AG04449 (cell line): ENCODE measurements at regions not wholly inside any gene's neighbourhood (a gene's known extent, or its start where the extent isn't known, plus 50 kb on each side); places are given as distances from the start of the nearest gene placed in this dataset.
A peak's percentile ranks its signal among the peaks of the same experiment; 100 is the strongest.

ENCODE experiments used
- CTCF ChIA-PET: fragments of 350-600 bp; formaldehyde crosslinking; extraction: SDS; loops from one replicate; lab custom pipeline; 2021; ENCODE audit warnings: antibody characterized with exemption; lab: Yijun Ruan, JAX
- POLR2A ChIA-PET: fragments of 400-600, 350-600 bp; formaldehyde crosslinking; extraction: SDS; loops from one replicate; lab custom pipeline; 2020; ENCODE audit warnings: antibody characterized with exemption, inconsistent platforms; lab: Yijun Ruan, JAX
- DNase-seq: peaks from one replicate; pipeline ENCODE4 v3.0.0-alpha.2; 2010; ENCODE audit warnings: low read depth, low spot score
- H3K4me3 ChIP-seq: 2 replicates; pipeline ENCODE4 v1.5.1; 2011; ENCODE audit warnings: low read depth, mild to moderate bottlenecking, control low read depth, low read length
- TF ChIP-seq, protein P1 (sequence below): IDR thresholded peaks from one replicate; pipeline ENCODE4 v1.5.1; 2011; ENCODE audit warnings: mild to moderate bottlenecking, moderate library complexity, low read length, control low read depth, inconsistent platforms; ENCODE audit not compliant: insufficient read depth; ENCODE audit errors: missing control alignments

DNA sequence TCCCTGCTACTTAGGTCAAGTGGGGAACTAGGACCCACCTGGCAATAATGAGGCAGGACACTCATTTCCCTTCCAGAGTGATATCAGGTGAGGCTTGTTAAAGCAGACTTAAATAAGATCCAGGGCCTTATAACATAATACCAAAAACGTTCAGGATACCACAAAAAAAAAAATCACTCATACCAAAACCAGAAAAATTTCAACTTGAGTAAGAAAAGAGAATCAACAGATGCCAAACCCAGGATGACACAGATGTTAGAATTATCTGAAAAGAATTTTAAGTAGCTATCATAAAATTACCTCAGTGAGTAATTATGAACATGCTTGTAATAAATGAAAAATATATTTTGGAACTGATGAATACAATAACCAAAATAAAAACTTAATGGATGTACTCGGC, 255.6 kb upstream of the OSR1 start:
- ChIA-PET POLR2A (no interaction called here), CTCF (interaction anchor here (1.0 kb wide), 1 partner anchor 8 kb away, joined by 3 read pairs; no protein-coding TSS in a partner anchor)
- H3K4me3 ChIP-seq = no peak overlapping the region
- no peak for DNase-seq
- TF ChIP-seq, protein P1, sequence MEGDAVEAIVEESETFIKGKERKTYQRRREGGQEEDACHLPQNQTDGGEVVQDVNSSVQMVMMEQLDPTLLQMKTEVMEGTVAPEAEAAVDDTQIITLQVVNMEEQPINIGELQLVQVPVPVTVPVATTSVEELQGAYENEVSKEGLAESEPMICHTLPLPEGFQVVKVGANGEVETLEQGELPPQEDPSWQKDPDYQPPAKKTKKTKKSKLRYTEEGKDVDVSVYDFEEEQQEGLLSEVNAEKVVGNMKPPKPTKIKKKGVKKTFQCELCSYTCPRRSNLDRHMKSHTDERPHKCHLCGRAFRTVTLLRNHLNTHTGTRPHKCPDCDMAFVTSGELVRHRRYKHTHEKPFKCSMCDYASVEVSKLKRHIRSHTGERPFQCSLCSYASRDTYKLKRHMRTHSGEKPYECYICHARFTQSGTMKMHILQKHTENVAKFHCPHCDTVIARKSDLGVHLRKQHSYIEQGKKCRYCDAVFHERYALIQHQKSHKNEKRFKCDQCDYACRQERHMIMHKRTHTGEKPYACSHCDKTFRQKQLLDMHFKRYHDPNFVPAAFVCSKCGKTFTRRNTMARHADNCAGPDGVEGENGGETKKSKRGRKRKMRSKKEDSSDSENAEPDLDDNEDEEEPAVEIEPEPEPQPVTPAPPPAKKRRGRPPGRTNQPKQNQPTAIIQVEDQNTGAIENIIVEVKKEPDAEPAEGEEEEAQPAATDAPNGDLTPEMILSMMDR = no peak

DNA sequence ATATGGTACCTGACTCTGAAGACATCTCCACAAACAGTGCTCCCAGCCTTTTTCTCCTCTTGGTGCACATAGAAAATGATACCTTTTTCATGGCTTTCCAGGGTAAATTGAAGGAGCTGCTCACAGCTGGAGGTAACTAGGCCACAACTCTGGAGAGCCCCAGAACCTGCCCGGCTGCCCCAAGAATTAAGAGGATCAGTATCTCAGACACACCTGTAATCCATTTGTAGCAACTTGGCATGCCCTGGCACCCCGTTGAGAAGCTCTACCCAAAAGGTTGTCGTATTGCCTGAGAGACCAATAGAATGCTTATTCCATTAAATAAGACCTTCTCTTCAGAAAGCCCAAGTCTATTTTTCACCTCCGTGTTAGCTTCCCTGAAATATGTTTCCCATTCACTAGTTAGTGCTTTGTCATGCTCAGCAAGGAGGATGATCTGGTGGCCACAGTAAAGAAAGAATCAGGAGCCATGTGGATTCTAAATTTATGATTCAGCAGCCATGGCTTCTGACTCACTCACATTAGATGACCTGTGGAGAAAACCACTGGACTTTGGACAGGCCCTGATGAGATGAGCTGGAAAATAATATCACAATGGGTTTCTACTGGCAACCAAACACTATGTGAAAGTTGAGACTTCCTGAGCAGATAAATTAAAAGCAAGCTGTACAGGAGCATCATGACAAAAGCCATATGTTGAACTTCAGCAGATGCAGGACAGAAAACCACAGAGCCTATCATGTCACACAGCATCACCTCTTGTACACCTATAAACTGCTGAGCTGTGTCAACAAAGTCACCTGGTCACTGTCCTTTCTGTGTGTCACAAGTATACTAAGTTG, 253.3 kb upstream of the OSR1 start:
- TF ChIP-seq, protein P1 = no peak
- H3K4me3 ChIP-seq = no peak overlapping the region
- POLR2A ChIA-PET = interaction anchor here (0.7 to 1.2 kb wide), 3 partner anchors 38 to 410 kb away, joined by 3 read pairs; no protein-coding TSS in a partner anchor
- peak; percentile 86 for DNase-seq
- CTCF ChIA-PET = interaction anchor here (1.1 to 1.4 kb wide), 2 partner anchors 12 to 243 kb away, joined by 3 to 4 read pairs; no protein-coding TSS in a partner anchor

DNA sequence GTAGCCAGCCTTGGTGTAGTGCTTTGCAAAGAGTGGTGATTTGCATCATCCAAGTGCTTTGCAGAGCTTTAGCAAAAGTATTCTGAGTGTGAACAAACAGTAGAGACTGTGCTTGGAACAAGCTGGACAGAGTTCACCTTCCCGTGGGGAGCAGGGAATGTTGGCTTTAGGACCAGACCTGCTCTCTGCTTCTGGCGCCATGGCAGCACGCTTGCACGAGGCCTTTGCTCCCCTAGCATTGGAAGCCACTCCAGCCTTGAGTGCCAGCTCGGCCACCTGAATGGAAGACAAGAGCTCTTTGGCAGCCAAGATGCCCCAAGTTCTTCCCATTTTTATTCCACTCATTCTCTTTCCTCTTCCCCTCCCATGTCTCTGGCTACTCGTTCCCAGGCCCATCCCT, 250.8 kb upstream of the OSR1 start:
- POLR2A ChIA-PET = no interaction called here
- H3K4me3 ChIP-seq = no peak overlapping the region
- no peak for DNase-seq
- TF ChIP-seq, protein P1 = no peak
- CTCF ChIA-PET = no interaction called here

DNA sequence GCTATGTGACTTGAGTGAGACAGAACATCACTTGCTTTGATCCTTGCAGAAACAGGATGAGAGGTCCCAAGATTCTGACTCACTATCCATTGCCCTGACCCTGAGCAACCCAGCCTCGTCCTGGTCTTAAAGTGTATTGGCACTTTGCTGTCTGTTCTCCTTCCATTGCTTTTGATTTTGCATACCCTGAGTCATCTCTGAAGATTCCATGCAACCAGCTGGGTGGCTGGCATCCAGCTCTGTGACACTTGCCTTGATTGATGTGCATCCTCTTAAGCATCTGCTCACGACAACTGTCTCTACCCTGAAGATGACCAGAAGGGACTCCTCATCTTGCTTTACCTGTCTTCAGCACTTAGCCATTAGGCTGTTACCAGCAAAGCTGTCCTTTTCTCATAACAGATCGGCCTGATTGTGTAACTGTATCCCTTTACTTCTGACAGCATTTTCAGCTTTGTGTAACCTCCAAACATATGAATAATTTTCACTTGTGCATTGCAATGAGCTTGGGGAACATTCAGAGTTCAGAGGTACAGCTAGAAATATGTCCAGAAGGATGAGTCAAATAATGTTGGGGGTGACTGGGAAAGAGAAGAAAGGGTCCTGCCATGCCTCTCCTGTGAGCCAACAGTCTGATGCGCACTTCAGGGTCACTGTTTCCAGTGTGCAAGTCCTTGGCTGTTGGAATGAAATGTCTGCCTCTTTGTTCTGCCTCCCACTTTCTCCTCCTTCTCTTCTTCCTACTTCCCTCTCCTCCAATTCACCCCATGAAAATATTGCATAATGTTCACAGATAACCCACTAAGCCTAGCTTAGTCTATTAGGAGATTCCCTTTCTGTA, 249.7 kb upstream of the OSR1 start:
- peak; percentile 56 for DNase-seq
- POLR2A ChIA-PET = interaction anchor here (0.7 to 1.0 kb wide), 4 partner anchors 11 to 249 kb away, joined by 3 to 8 read pairs (median 3); partner anchors contain the start of gene OSR1
- TF ChIP-seq, protein P1 = no peak
- CTCF ChIA-PET = interaction anchor here (0.8 to 1.4 kb wide), 2 partner anchors 10 to 256 kb away, joined by 3 to 4 read pairs; no protein-coding TSS in a partner anchor
- no peak overlapping the region; the same call in 1 of the 2 replicates for H3K4me3 ChIP-seq

GRCh38 chr2:19607400-19607799, 249.0 kb upstream of the OSR1 start:
- POLR2A ChIA-PET = no interaction called here
- H3K4me3 ChIP-seq = no peak overlapping the region
- TF ChIP-seq, protein P1 = no peak
- CTCF ChIA-PET = interaction anchor here (1.0 to 1.4 kb wide), 2 partner anchors 10 to 257 kb away, joined by 4 read pairs; no protein-coding TSS in a partner anchor
- DNase-seq = no peak

DNA sequence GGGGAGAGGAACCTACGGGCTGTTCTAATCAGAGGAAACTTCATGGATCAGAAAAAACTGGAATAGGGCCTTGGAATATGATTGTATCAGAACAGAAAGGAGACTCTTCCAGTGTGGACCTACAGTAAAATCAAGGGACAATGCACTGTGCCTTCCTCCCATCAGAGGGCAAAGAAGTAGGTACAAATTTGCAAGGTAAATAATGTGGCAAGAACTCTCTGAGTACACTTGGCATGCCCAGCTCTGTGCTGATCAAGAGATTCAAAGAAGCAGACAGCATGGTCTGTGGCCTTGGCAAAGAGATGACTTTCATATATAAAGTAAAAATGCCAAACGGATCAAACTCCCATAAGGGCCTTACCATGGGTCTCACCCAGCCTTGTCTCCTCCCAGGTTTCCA, 242.6 kb upstream of the OSR1 start:
- TF ChIP-seq, protein P1 = no peak
- CTCF ChIA-PET = interaction anchor here (0.9 kb wide), 1 partner anchor 262 kb away, joined by 3 read pairs; no protein-coding TSS in a partner anchor
- H3K4me3 ChIP-seq = no peak overlapping the region
- no peak for DNase-seq
- POLR2A ChIA-PET = no interaction called here
